ENCODE measurements at regions not wholly inside any gene's neighbourhood (a gene's known extent, or its start where the extent isn't known, plus 50 kb on each side); places are given as distances from the start of the nearest gene placed in this dataset.

DNA sequence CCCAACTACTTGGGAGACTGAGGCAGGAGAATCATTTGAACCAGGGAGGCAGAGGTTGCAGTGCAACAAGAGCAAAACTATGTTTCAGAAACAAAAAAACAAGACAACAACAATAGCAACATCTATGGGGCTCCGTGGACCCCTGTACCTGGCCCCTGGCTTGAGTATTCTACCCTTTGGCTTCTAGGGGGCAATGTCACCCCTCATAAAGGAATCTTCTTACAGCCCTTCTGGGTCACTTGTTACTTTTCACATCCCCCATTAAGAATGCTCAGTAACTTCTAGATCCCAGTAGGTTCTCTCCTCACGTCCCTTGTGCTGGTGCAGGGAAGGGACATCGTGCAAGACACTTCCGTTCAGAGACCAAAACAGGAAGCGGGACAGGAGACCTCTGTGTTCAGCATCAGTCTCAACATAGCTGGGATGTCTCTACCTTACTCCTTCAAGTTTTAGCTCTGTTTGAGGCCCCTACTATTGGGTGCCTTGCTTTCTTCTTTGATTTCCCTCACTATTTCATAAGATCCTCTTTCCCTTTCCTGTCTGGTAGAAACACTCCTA is 218.1 kb upstream of the ARGLU1 start:
- TF ChIP-seq XRCC3 (IDR thresholded peaks at IDR 0.05) (no peak), ZNF133 (CRISPR knock-in tag; IDR thresholded peaks at IDR 0.05) (no peak)
- in situ Hi-C loops (cut with MboI) (no loop called here), intact Hi-C loops (cut with micrococcal nuclease) (no loop called here)
- Histone ChIP-seq H3K27me3 (ENCODE audit: control insufficient read depth in 2 of 2, insufficient read depth in 2 of 2, low read length in 2 of 2) (no peaks in the 10 kb centered on the region), H3K4me1 (replicated peaks in 1 of 2; ENCODE audit: control insufficient read depth in 2 of 2, insufficient read depth in 2 of 2, low read length in 2 of 2) (no peaks in the 10 kb centered on the region), H3K27ac (ENCODE audit: extremely low read depth, low read depth, low read length) (no peak overlapping the region), H3K36me3 (ENCODE audit: control insufficient read depth, insufficient read depth, low read length) (no peaks in the 10 kb centered on the region), H3K79me2 (ENCODE audit: control insufficient read depth, insufficient read depth, low read length) (no peaks in the 10 kb centered on the region), H2AFZ (ENCODE audit: low read depth, low read length) (no peak overlapping the region), H3K4me3 (no peak overlapping the region), H3K9me1 (ENCODE audit: control insufficient read depth, insufficient read depth, low read length) (no peaks in the 10 kb centered on the region), H3K9me3 (replicated peaks; ENCODE audit: control insufficient read depth, insufficient read depth, low read depth, low read length) (no peaks in the 10 kb centered on the region), H3K4me2 (ENCODE audit: insufficient read depth, low read length) (no peak overlapping the region), H4K20me1 (replicated peaks; ENCODE audit: control insufficient read depth, insufficient read depth, low read length) (no peaks in the 10 kb centered on the region), H3K9ac (ENCODE audit: insufficient read depth in 1 of 2, low read depth in 2 of 2, low read length in 2 of 2) (no peak overlapping the region)
- CTCF ChIA-PET (ENCODE audit: low intra/inter-chr PET ratio): no interaction called here
- FAIRE-seq: no peak
- BruUV-seq (replicated peaks): no TSS peak
- 3% methylated on average over 4 of the region's 5 CpGs for WGBS (ENCODE audit: insufficient coverage, low coverage, missing lambda C conversion rate)
- ATAC-seq: no peak
- no peak for DNase-seq (ENCODE audit: extremely low read depth in 1 of 4, low spot score in 3 of 4)
- POLR2A ChIA-PET: no interaction called here

DNA sequence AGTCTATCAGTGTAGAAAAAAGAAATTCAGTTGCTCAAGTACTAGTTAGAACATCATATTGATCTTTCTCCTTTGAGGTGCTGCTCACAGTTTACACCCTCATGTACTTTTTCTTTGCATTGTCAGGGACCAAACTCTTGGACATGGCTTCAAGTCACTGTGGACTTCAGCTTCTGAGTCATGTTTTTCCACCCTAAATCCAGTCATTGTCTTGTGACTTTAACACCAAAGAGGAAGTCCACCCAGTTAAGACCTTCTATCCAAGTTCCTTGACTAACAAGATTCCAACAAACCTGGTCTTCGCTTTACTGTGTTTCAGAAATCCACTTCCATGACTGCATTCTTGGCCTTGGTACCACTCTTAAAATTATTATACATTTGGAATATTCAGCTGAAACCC is 206.7 kb upstream of the ARGLU1 start:
- Histone ChIP-seq H3K4me3 (no peak overlapping the region), H3K4me1 (replicated peaks in 1 of 2; ENCODE audit: control insufficient read depth in 2 of 2, insufficient read depth in 2 of 2, low read length in 2 of 2) (no peaks in the 10 kb centered on the region), H3K27ac (ENCODE audit: extremely low read depth, low read depth, low read length) (no peak overlapping the region), H3K36me3 (ENCODE audit: control insufficient read depth, insufficient read depth, low read length) (no peaks in the 10 kb centered on the region), H3K9me3 (replicated peaks; ENCODE audit: control insufficient read depth, insufficient read depth, low read depth, low read length) (no peaks in the 10 kb centered on the region), H3K79me2 (ENCODE audit: control insufficient read depth, insufficient read depth, low read length) (no peaks in the 10 kb centered on the region), H3K9ac (ENCODE audit: insufficient read depth in 1 of 2, low read depth in 2 of 2, low read length in 2 of 2) (no peak overlapping the region), H2AFZ (ENCODE audit: low read depth, low read length) (no peak overlapping the region), H3K4me2 (ENCODE audit: insufficient read depth, low read length) (no peak overlapping the region), H3K27me3 (ENCODE audit: control insufficient read depth in 2 of 2, insufficient read depth in 2 of 2, low read length in 2 of 2) (no peaks in the 10 kb centered on the region), H3K9me1 (ENCODE audit: control insufficient read depth, insufficient read depth, low read length) (no peaks in the 10 kb centered on the region), H4K20me1 (replicated peaks; ENCODE audit: control insufficient read depth, insufficient read depth, low read length) (no peaks in the 10 kb centered on the region)
- WGBS (ENCODE audit: insufficient coverage, low coverage, missing lambda C conversion rate): 0% methylated on average over 1 of the region's 1 CpG
- DNase-seq (ENCODE audit: extremely low read depth in 1 of 4, low spot score in 3 of 4) (no peak), FAIRE-seq (no peak), ATAC-seq (no peak)
- ChIA-PET CTCF (ENCODE audit: low intra/inter-chr PET ratio) (no interaction called here), POLR2A (no interaction called here)
- intact Hi-C loops (cut with micrococcal nuclease): no loop called here
- in situ Hi-C loops (cut with MboI): no loop called here
- no TSS peak for BruUV-seq (replicated peaks)
- TF ChIP-seq SMARCB1 (IDR thresholded peaks at IDR 0.05; ENCODE audit: insufficient read length, low read depth) (no peak), CAMTA2 (CRISPR knock-in tag; conservative IDR thresholded peaks at IDR 0.05) (no peak), IRF2 (CRISPR knock-in tag; IDR thresholded peaks at IDR 0.05) (no peak), XRCC5 (IDR thresholded peaks at IDR 0.05; ENCODE audit: low read depth, low read length) (no peak), FOXK2 (conservative IDR thresholded peaks at IDR 0.05 in 1 of 2, IDR thresholded peaks at IDR 0.05 in 1 of 2; ENCODE audit: low read depth in 2 of 2) (no peak), ZBTB1 (CRISPR knock-in tag; IDR thresholded peaks at IDR 0.05; ENCODE audit: borderline replicate concordance, low read depth) (no peak), CXXC5 (CRISPR knock-in tag; IDR thresholded peaks at IDR 0.05) (no peak), E2F5 (CRISPR knock-in tag; IDR thresholded peaks at IDR 0.05) (no peak), PCBP2 (IDR thresholded peaks at IDR 0.05; ENCODE audit: low read depth, low read length, poor library complexity, severe bottlenecking) (no peak), ZNF133 (CRISPR knock-in tag; IDR thresholded peaks at IDR 0.05) (no peak), ZNF408 (CRISPR knock-in tag; IDR thresholded peaks at IDR 0.05; ENCODE audit: low read depth) (no peak)
- TF ChIP-seq, protein P1, sequence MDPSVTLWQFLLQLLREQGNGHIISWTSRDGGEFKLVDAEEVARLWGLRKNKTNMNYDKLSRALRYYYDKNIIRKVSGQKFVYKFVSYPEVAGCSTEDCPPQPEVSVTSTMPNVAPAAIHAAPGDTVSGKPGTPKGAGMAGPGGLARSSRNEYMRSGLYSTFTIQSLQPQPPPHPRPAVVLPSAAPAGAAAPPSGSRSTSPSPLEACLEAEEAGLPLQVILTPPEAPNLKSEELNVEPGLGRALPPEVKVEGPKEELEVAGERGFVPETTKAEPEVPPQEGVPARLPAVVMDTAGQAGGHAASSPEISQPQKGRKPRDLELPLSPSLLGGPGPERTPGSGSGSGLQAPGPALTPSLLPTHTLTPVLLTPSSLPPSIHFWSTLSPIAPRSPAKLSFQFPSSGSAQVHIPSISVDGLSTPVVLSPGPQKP (CRISPR knock-in tag; IDR thresholded peaks at IDR 0.05): no peak

All from K562 (cell line).